Testis (tissue), 2 donors: ENCODE measurements at regions not wholly inside any gene's neighbourhood (a gene's known extent, or its start where the extent isn't known, plus 50 kb on each side); places are given as distances from the start of the nearest gene placed in this dataset.

ENCODE experiments used
- CTCF ChIP-seq, 3 experiments: fragments of 450-650 bp in 2 of 3; fragments of 200-600 bp in 1 of 3; sonication (generic) in 1 of 3; IDR thresholded peaks; one replicate each; pipeline ENCODE4 v1.5.1; 2016 to 2019; ENCODE audit warnings: antibody characterized with exemption in 3 of 3, mild to moderate bottlenecking in 2 of 3, moderate library complexity in 1 of 3
- POLR2A ChIP-seq: fragments of 450-650 bp; IDR thresholded peaks from one replicate; pipeline ENCODE4 v1.6.1; 2017; ENCODE audit warnings: antibody characterized with exemption, mild to moderate bottlenecking, moderate library complexity

GRCh38 chr2:106304612-106305184 lies 110.6 kb upstream of the UXS1 start:
- TF ChIP-seq CTCF (IDR thresholded peaks at IDR 0.05) (no peak), POLR2A (no peak)
